Testis (tissue), 2 donors: ENCODE measurements at regions not wholly inside any gene's neighbourhood (a gene's known extent, or its start where the extent isn't known, plus 50 kb on each side); places are given as distances from the start of the nearest gene placed in this dataset.

ENCODE experiments used
- POLR2A ChIP-seq: fragments of 450-650 bp; IDR thresholded peaks from one replicate; pipeline ENCODE4 v1.6.1; 2017; ENCODE audit warnings: antibody characterized with exemption, mild to moderate bottlenecking, moderate library complexity
- TF ChIP-seq, protein P1 (sequence below), 3 experiments: fragments of 450-650 bp in 2 of 3; fragments of 200-600 bp in 1 of 3; sonication (generic) in 1 of 3; IDR thresholded peaks; one replicate each; pipeline ENCODE4 v1.5.1; 2016 to 2019; ENCODE audit warnings: antibody characterized with exemption in 3 of 3, mild to moderate bottlenecking in 2 of 3, moderate library complexity in 1 of 3

DNA sequence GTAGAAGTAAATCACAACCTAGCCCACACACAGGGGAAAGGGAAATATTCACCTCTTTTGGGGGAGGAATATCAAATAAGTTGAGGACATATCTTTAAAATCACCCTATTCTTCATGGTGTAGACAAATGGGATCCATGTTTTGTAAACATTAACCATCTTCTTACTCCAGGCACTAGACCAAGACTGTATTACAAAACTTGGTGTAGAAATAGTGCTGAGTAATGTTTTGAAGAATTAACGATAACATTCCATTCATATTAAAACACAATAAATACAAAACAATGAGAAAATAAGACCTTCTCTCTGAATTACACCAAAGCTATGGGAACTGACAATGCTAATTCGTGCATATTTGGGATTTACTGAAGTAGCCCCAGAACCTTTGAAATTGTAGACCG is 633.6 kb downstream of the BCL11B start:
- TF ChIP-seq, protein P1, sequence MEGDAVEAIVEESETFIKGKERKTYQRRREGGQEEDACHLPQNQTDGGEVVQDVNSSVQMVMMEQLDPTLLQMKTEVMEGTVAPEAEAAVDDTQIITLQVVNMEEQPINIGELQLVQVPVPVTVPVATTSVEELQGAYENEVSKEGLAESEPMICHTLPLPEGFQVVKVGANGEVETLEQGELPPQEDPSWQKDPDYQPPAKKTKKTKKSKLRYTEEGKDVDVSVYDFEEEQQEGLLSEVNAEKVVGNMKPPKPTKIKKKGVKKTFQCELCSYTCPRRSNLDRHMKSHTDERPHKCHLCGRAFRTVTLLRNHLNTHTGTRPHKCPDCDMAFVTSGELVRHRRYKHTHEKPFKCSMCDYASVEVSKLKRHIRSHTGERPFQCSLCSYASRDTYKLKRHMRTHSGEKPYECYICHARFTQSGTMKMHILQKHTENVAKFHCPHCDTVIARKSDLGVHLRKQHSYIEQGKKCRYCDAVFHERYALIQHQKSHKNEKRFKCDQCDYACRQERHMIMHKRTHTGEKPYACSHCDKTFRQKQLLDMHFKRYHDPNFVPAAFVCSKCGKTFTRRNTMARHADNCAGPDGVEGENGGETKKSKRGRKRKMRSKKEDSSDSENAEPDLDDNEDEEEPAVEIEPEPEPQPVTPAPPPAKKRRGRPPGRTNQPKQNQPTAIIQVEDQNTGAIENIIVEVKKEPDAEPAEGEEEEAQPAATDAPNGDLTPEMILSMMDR (IDR thresholded peaks at IDR 0.05): no peak
- TF ChIP-seq POLR2A: no peak
